ENCODE measurements at regions not wholly inside any gene's neighbourhood (a gene's known extent, or its start where the extent isn't known, plus 50 kb on each side); places are given as distances from the start of the nearest gene placed in this dataset.

DNA sequence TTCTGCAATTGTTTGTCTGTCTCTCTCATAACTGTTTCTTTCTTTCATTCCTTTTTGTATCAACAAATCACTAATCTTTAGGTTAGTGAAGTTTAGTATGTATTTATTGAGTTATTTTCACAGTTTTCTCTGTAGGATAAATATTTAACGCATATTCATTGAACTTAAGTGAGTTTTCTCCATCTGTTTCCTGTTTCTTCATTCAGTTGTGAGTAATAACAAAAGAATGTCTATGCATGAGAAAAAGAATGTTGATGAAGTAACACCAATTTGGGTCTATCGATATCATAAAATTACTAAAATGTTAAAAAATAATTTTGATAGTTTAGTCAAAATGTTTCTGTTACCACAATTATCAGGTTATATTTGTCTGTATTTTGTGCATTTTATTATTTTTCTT lies 948.0 kb downstream of the DSC3 start:
- no peaks in the 10 kb centered on the region for H3K27me3 ChIP-seq (ENCODE audit: insufficient read depth, poor library complexity, severe bottlenecking)
- H3K27ac ChIP-seq (replicated peaks), result no peak overlapping the region
- no peak for TF ChIP-seq POLR2AphosphoS5 (IDR thresholded peaks at IDR 0.05; ENCODE audit: low read depth)
- TF ChIP-seq SPI1 (IDR thresholded peaks at IDR 0.05; ENCODE audit: borderline replicate concordance, low read depth), result no peak
- TF ChIP-seq, protein P1, sequence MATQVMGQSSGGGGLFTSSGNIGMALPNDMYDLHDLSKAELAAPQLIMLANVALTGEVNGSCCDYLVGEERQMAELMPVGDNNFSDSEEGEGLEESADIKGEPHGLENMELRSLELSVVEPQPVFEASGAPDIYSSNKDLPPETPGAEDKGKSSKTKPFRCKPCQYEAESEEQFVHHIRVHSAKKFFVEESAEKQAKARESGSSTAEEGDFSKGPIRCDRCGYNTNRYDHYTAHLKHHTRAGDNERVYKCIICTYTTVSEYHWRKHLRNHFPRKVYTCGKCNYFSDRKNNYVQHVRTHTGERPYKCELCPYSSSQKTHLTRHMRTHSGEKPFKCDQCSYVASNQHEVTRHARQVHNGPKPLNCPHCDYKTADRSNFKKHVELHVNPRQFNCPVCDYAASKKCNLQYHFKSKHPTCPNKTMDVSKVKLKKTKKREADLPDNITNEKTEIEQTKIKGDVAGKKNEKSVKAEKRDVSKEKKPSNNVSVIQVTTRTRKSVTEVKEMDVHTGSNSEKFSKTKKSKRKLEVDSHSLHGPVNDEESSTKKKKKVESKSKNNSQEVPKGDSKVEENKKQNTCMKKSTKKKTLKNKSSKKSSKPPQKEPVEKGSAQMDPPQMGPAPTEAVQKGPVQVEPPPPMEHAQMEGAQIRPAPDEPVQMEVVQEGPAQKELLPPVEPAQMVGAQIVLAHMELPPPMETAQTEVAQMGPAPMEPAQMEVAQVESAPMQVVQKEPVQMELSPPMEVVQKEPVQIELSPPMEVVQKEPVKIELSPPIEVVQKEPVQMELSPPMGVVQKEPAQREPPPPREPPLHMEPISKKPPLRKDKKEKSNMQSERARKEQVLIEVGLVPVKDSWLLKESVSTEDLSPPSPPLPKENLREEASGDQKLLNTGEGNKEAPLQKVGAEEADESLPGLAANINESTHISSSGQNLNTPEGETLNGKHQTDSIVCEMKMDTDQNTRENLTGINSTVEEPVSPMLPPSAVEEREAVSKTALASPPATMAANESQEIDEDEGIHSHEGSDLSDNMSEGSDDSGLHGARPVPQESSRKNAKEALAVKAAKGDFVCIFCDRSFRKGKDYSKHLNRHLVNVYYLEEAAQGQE (IDR thresholded peaks at IDR 0.05; ENCODE audit: insufficient replicate concordance, low read depth), result no peak
- no peak for TF ChIP-seq GABPA (IDR thresholded peaks at IDR 0.05; ENCODE audit: low read depth)
- TF ChIP-seq, protein P2, sequence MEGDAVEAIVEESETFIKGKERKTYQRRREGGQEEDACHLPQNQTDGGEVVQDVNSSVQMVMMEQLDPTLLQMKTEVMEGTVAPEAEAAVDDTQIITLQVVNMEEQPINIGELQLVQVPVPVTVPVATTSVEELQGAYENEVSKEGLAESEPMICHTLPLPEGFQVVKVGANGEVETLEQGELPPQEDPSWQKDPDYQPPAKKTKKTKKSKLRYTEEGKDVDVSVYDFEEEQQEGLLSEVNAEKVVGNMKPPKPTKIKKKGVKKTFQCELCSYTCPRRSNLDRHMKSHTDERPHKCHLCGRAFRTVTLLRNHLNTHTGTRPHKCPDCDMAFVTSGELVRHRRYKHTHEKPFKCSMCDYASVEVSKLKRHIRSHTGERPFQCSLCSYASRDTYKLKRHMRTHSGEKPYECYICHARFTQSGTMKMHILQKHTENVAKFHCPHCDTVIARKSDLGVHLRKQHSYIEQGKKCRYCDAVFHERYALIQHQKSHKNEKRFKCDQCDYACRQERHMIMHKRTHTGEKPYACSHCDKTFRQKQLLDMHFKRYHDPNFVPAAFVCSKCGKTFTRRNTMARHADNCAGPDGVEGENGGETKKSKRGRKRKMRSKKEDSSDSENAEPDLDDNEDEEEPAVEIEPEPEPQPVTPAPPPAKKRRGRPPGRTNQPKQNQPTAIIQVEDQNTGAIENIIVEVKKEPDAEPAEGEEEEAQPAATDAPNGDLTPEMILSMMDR (IDR thresholded peaks at IDR 0.05; ENCODE audit: insufficient read depth, low read length), result no peak
- H3K4me3 ChIP-seq (replicated peaks; ENCODE audit: insufficient read depth, low read length), result no peak overlapping the region
- DNase-seq (ENCODE audit: low read depth in 1 of 2, low spot score in 1 of 2), result no peak

DNA sequence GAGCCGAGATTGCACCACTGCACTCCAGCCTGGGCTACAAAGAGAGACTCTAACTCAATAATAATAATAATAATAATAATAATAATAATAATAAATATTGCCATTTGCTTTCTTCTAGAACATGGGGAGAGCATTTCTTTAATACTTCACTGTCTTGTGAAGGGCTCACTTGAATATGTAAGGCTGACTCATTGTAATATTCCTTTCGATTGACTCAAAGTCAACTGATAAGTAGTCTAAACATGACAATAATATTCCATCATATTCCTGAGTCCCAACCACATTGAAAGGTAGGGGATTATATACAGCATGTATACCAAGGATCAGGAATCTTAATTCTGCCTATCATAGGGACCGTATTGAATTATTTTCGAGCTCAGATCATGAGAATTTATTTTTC lies 949.2 kb downstream of the DSC3 start:
- Histone ChIP-seq H3K27me3 (ENCODE audit: insufficient read depth, poor library complexity, severe bottlenecking) (no peaks in the 10 kb centered on the region), H3K27ac (replicated peaks) (no peak overlapping the region), H3K4me3 (replicated peaks; ENCODE audit: insufficient read depth, low read length) (no peak overlapping the region)
- DNase-seq (ENCODE audit: low read depth in 1 of 2, low spot score in 1 of 2), result no peak
- TF ChIP-seq, protein P1 (IDR thresholded peaks at IDR 0.05; ENCODE audit: insufficient replicate concordance, low read depth), result no peak
- TF ChIP-seq SPI1 (IDR thresholded peaks at IDR 0.05; ENCODE audit: borderline replicate concordance, low read depth) (no peak), GABPA (IDR thresholded peaks at IDR 0.05; ENCODE audit: low read depth) (no peak), POLR2AphosphoS5 (IDR thresholded peaks at IDR 0.05; ENCODE audit: low read depth) (no peak)
- TF ChIP-seq, protein P2 (IDR thresholded peaks at IDR 0.05; ENCODE audit: insufficient read depth, low read length), result no peak

DNA sequence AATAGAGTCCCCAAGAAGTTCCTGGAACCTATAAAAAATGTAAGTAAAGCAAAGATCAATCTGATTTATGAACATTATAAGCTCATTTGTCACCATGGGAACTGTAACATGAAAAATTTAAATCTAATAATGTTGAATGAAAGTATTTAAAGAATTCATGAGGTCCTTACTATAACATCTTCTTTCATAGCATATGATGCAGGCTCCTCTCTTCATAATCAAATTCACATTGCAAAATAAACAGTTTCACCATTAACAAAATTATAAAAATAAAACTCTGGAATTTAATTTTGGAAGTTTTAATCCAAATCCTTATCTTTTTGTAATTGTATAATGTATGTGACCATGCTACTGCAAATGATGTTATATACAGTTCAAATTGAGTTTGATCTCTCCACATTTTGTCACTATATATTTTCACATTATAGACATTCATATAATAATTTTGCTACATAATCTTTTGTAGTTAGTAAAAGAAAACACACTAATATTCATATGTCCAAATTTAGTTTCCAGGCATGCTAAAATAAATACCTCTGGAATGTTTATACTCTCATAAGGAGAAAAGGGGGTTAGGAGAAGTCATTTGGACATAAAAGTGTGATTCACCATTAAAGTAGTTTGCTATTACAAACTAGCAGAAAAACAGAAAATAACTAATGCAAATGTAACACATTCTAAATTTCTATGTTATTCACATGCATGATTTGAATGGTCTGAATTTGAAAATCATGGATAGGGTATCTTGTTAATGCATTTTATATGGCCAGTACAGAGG lies 954.1 kb downstream of the DSC3 start:
- no peak for DNase-seq (ENCODE audit: low read depth in 1 of 2, low spot score in 1 of 2)
- Histone ChIP-seq H3K27me3 (ENCODE audit: insufficient read depth, poor library complexity, severe bottlenecking) (no peaks in the 10 kb centered on the region), H3K27ac (replicated peaks) (no peak overlapping the region), H3K4me3 (replicated peaks; ENCODE audit: insufficient read depth, low read length) (no peak overlapping the region)
- no peak for TF ChIP-seq SPI1 (IDR thresholded peaks at IDR 0.05; ENCODE audit: borderline replicate concordance, low read depth)
- no peak for TF ChIP-seq POLR2AphosphoS5 (IDR thresholded peaks at IDR 0.05; ENCODE audit: low read depth)
- TF ChIP-seq, protein P2 (IDR thresholded peaks at IDR 0.05; ENCODE audit: insufficient read depth, low read length), result no peak
